GM21390 (cell line): ENCODE measurements at regions not wholly inside any gene's neighbourhood (a gene's known extent, or its start where the extent isn't known, plus 50 kb on each side); places are given as distances from the start of the nearest gene placed in this dataset.

Source experiments
- ATAC-seq: cut with Tn5 transposase; IDR thresholded peaks from one replicate; pipeline ENCODE4 v1.9.1; 2021; ENCODE audit not compliant: unreplicated experiment

GRCh38 chr4:180394730-180395129 is 1848.5 kb upstream of the TENM3 start:
- no peak for ATAC-seq

DNA sequence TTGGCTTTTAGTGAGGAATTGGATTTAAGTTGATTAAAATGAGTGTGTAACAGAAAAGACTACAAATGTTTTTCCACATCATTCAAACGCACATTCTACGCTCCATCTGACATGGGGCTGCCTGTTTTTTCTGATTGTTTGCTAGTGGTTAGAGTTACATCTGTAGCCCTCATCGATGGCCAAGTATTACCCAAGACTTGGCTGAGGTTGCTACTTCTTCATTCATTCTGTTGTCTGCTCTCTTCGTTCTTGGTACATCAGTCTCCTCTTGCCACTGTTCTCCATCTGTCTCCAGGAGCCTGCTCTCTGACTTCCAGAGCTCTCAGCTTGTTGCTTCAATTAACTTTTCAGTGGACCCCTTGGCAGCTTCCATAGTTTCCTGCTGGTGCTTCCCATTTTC is 1844.6 kb upstream of the TENM3 start:
- no peak for ATAC-seq

GRCh38 chr4:180407275-180407885 is 1835.8 kb upstream of the TENM3 start:
- ATAC-seq, result no peak

DNA sequence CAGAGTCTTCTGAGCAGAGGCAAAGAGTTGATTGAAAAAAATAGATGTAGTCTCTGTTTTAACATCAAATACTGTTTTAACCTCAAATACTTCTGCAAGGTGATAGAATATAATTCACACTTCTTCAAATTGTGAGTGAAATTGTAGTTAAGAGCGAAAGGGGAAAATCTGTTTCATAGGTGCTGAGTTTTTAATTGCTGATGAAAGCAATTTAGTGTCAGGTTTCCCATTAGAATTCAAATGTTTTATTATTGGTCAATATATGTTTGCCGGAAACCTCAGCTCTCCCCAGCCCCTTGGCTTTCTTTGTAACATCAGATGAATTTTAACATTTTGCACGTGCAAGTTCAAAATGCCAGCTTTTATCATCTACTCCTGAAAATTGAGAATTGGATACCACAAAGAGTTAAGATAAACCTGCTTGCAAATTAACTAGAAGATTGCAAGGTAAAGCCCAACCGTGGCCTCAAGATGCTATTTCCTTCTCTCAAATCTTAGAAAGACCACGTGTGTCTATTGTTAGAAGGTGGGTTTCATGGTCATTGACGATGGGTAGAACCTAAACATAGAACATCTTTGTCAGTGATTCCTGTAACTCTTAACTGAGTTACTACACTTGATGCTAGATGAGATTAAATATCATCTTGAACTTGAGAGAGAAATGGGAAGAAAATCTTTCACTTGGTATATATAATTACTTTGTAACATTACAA is 1824.2 kb upstream of the TENM3 start:
- no peak for ATAC-seq

GRCh38 chr4:180422989-180423711 is 1820.1 kb upstream of the TENM3 start:
- no peak for ATAC-seq

DNA sequence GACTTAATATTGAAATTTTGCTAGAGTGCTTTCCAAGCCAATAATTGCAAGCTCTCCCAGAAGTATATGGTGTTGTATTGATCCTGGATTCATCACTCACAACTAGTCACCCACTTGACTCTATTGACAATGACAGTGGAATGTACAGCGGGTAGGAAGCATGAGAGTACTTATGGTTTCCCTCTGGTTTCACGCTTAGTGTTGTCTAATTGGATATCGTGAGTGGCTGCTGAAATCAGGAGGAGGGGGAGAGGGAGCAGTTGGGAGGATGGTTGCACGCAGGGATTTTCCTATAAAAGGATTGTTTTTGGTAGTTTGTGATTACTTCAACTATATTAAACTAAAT is 1819.5 kb upstream of the TENM3 start:
- ATAC-seq, result no peak

DNA sequence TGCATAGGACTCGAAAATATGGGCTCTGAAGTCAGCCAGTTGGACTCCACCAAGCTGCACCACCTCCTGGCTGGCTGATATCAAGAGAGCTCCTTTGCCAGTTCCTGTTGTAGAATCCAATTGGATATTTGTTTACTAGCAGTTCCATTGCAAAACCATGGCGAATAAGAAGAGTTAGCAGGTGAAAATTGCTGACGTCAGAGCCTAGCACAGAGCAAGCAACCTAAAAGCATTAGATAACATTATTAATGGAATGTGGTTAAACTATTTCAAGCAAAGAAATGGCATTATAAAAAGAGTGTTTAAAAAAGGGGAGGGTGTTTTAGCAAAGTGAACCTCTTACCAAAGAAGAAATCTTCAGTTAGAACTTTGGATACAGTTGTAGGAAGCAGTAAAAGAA is 1816.3 kb upstream of the TENM3 start:
- no peak for ATAC-seq

DNA sequence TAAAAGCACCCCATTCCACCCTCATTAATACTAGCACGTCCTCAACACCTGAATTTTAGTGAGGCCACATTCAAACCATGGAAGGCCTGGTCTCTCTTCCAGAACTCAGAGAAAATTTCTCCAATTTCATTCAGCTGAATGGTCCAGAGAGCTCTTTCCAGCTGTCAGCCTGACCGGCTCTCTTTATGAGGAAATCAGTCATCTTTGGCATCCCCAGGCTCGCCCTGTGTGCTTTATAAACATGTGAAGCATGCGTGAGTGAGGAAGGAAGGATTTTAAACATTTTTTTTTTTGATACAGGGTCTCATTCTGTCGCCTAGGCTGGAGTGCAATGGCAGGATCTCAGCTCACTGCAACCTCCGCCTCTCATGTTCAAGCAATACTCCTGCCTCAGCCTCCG is 1812.9 kb upstream of the TENM3 start:
- ATAC-seq, result no peak

- ATAC-seq, result peak; percentile 85
These were observed 1808.9 kb upstream of the TENM3 start for GRCh38 chr4:180434131-180434895.

GRCh38 chr4:180436361-180436760 is 1806.8 kb upstream of the TENM3 start:
- ATAC-seq, result no peak

DNA sequence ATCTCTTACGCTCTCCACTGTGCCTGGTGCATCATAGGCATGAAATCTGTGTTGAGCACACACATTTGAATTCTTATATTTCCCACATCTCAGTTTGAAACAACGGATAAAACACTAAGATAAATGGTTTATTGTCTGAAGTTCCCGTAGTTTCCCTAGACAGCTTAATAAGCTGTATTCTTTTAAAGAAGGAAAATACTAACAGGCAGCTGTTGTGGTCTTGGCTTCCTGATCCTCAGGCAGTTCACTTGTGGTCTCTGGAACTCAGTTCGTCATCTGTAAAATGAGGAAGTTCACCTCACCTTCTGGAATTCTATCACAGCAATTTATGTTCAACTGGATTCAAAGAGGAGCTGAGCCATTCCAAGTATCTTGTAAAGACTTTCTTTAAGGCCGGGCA is 1805.6 kb upstream of the TENM3 start:
- no peak for ATAC-seq

DNA sequence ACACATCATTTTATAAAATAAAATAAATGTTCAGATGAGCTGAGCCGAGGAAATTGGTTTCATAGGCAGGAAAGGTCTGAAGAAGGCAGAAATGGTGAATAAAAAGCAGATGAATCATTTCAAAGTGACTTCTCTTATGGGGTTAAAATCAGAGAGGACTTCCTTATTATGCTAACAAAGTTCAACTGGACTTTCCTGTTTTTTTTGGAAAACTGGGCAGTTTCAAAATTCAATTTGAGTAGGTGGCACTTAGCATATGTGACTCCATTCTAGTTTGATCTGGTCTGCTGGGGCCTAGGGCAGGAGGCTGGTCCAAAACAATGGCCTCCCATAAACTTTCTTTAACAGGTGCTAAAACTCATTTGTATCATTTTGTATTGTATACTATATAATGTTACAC is 1794.9 kb upstream of the TENM3 start:
- ATAC-seq, result no peak

DNA sequence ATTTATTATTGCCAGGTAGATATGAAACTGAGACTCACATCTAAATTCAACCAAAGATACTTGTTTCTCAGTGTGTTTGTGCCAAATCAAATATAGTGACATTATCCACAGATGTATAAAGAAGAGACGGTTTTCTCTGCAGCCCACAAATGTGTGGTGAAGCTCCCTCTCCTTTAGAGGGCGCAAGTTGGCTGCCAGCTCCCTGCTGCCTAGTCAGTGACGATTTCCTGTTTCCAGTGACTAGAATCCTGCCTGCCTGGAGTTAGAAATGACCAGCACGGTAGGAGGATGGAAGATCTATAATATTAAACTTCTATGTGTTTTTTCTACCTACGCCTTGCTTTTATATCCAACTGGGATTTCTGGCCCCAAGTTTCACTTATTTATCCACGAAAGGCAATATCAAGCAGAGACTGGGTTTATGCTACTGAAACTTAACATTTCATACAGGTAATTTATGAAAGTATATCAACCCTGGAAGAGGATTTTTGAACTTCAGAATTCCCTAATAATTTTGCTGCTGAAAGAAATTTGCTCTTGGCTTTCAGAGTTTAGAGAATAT is 1793.7 kb upstream of the TENM3 start:
- peak; percentile 60 for ATAC-seq

DNA sequence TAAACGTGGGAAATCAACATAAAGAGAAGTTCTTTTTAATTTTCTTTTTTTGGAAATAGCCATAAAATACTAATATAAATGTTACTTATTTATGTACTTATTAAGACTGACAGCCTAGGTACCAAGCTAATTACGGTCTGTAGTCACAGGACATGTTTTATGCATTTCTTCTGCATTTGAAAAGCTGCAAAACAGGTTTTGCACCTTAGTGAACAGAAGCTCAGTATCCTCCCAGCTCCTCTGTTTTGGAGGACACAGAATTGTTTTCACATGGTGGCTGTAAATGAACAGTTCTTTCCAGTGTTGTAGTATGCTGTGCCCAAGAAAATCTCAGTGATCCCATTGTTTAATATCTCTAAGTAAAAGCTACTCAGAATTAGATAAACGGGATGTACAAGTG is 1788.0 kb upstream of the TENM3 start:
- ATAC-seq, result no peak

- no peak for ATAC-seq
These were observed 1786.3 kb upstream of the TENM3 start for GRCh38 chr4:180456928-180457327.

DNA sequence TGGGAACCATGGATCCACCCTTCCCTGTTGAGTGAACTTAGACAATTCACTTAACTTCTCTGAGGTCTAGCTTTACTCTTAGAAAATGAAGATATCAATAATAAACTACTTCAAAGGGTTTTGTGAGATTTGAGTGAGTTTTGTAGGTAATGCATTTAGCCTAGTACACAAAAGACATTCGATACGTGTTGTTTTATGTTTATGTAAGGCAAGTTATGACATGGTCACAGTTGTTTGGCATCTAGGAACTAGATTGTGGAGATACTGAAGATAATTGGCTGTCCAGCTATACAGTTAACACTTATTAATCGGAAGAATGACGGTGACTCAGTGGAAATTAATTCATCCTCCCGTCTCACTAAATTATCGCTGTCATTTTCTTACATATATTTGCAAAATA is 1781.1 kb upstream of the TENM3 start:
- ATAC-seq, result no peak

DNA sequence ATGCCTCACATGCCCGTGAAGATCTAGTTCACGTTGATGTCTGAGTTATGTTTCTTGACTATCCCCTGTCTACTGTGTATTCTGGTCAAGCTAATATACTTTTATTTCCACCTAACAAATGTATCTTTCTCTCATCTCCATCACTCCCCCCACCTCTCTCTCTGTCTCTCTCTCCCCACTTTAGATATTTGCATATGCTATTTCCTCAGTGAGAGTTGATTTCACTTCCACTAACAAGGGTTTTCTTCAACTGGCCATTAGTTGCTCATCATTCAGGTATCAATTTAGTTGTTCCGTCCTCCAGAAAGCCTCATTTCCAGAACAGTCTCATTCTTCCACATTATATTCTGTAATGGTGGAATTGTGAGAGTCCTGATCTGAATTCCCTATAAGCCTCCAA is 1777.8 kb upstream of the TENM3 start:
- no peak for ATAC-seq

DNA sequence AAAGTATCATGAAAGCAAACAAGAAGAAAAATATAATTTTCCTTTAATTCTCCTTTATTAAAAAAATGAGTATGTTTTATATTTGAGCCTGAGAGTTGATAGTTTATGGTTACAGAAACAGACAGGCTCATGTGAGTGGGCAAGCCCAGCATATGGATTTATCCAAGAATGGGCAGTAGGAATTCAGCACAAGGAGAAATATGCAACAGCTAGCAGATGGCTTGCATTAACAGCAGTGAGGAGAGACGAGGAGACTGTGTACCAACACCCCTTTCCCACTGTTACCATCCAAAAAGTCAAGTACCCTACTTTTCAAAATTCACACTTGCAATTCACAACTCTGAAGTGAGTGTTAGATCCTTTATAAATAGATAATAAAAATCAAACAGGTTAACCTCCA is 1760.2 kb upstream of the TENM3 start:
- ATAC-seq, result no peak

DNA sequence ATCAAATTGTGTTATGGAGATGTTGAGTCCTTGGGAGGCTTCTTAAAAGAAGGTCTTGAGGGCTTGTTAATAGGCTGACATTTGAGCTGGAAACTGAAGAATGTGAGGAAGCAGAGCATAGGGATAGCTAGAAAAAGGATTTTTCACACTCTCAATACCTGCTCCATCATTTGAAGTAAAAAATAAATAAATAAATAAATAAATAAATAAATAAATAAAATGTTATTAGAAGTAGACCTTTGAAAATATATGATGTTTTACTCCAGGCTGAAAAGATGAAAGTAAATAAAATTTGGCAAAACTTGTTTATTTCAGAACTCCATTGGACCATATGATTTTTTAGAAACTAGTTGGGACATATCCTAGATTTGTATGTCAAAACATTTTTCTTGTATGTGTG is 1757.8 kb upstream of the TENM3 start:
- ATAC-seq, result no peak

DNA sequence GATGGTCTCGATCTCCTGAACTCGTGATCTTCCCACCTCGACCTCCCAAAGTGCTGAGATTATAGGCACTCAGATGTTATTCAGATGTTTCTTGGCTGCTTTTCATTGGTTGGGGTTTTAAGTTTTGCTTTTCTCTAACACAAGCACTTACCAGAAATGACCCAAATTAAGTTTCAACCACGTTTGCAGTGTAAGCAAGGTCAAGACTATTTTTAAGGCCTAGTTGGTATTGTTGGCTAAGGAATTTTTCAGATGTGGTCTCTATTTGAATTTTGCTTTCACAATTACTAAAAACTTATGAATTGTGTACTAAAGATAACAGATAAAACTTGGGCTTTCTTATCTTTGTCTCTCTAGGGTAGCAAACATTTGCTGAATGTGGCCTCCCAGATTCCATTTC is 1756.9 kb upstream of the TENM3 start:
- no peak for ATAC-seq

DNA sequence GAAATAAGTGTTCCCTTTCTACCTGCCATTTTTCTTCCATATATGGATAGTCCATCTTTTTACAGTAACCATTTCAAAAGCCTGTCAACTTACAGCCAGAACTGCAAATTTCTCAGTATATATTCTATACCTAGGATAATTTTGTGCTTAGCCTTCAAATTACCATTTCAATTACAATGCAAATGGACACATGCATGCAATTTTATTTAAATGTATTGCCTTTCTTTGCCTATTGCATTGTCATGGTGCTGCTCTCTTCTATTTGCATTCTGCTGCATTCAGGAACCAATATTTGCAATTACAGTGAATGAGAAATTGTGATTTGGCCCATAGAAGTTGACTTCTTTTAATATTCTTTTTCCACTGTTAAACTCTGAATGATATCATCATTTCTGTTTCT is 1753.4 kb upstream of the TENM3 start:
- no peak for ATAC-seq
